H1 (cell line): ENCODE measurements at regions not wholly inside any gene's neighbourhood (a gene's known extent, or its start where the extent isn't known, plus 50 kb on each side); places are given as distances from the start of the nearest gene placed in this dataset.

Experiments used
- ASH2L ChIP-seq: fragments of 200-600, 300-600 bp; sonication (generic); IDR thresholded peaks from one replicate; pipeline ENCODE4 v1.7.1; 2017; ENCODE audit warnings: low read length
- CHD2 ChIP-seq: IDR thresholded peaks from 2 replicates; pipeline ENCODE4 v1.6.1; 2012; ENCODE audit warnings: low read length, improper control_type of control experiment
- CHD7 ChIP-seq: fragments of 300-600 bp; sonication (generic); IDR thresholded peaks from 2 replicates; pipeline ENCODE4 v1.7.1; 2012; ENCODE audit warnings: low read length, moderate library complexity, mild to moderate bottlenecking, inconsistent platforms; ENCODE audit not compliant: insufficient replicate concordance
- EZH2 ChIP-seq: fragments of 200-600 bp; sonication (generic); IDR thresholded peaks from 2 replicates; pipeline ENCODE4 v1.7.1; 2012; ENCODE audit warnings: low read depth, mild to moderate bottlenecking, moderate library complexity, low read length, inconsistent platforms; ENCODE audit not compliant: severe bottlenecking
- SP4 ChIP-seq: IDR thresholded peaks from 2 replicates; pipeline ENCODE4 v1.6.1; 2012; ENCODE audit warnings: low read length, inconsistent platforms

DNA sequence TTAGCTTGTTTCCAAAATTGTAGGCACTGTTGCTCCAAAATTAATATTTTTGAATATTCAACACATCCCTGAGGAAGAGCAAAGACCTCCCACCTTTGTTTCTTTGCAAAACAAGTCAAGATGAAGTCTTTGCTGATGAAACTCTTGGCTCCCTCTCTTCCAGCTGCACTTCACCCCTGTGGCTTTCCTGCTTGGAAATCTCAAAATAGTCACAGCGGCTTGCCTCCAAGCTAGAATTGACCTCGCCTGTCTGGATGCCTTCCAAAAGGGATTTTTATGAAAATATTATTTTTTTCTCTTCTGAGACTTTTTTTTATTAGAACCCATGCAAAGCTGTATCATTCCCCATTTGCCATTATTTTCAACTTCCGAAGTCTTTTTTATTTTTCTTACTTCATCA lies 71.1 kb upstream of the MROH9 start (continued):
- no peak for TF ChIP-seq CHD7
- TF ChIP-seq CHD2 = no peak
- no peak for TF ChIP-seq SP4
- no peak for TF ChIP-seq ASH2L
- no peak for TF ChIP-seq EZH2
- TF ChIP-seq, all 59 proteins: peak for 0
